ENCODE measurements at regions not wholly inside any gene's neighbourhood (a gene's known extent, or its start where the extent isn't known, plus 50 kb on each side); places are given as distances from the start of the nearest gene placed in this dataset.

GRCh38 chr3:29186131-29186599, 94.7 kb upstream of the RBMS3 start:
- TF ChIP-seq CTCF (IDR thresholded peaks at IDR 0.05) = no peak
- TF ChIP-seq POLR2AphosphoS5 (IDR thresholded peaks at IDR 0.05) = no peak
- TF ChIP-seq POLR2A (IDR thresholded peaks at IDR 0.05) = no peak
